HG02763 (cell line): ENCODE measurements at regions not wholly inside any gene's neighbourhood (a gene's known extent, or its start where the extent isn't known, plus 50 kb on each side); places are given as distances from the start of the nearest gene placed in this dataset.
"Not testable (repeated sequence)": the region's sequence is repeated elsewhere in the genome, so short reads cannot be mapped to it uniquely, and the experiment has no call there.

Experiments used
- ATAC-seq: cut with Tn5 transposase; IDR thresholded peaks from one replicate; pipeline ENCODE4 v1.9.1; 2021; ENCODE audit warnings: mild to moderate bottlenecking, moderate library complexity; ENCODE audit not compliant: unreplicated experiment

- no peak for ATAC-seq
Measured at GRCh38 chr3:181354140-181354539, 357.6 kb upstream of the SOX2 start.

- no peak for ATAC-seq
Measured at GRCh38 chr3:181344331-181344730, 354.8 kb upstream of the DNAJC19 start.

GRCh38 chr3:181336597-181336996, 347.1 kb upstream of the DNAJC19 start:
- ATAC-seq: no peak

GRCh38 chr3:181333394-181333793, 343.9 kb upstream of the DNAJC19 start:
- no peak for ATAC-seq

GRCh38 chr3:181330821-181331563, 341.5 kb upstream of the DNAJC19 start:
- no peak for ATAC-seq

GRCh38 chr3:181330257-181330656, 340.7 kb upstream of the DNAJC19 start:
- no peak for ATAC-seq

GRCh38 chr3:181329024-181329423, 339.5 kb upstream of the DNAJC19 start:
- ATAC-seq: no peak

- no peak for ATAC-seq
Measured at GRCh38 chr3:181328346-181328745, 338.8 kb upstream of the DNAJC19 start.

- ATAC-seq: no peak
Measured at GRCh38 chr3:181327349-181327748, 337.8 kb upstream of the DNAJC19 start.

GRCh38 chr3:181326637-181327223, 337.2 kb upstream of the DNAJC19 start:
- ATAC-seq: no peak

GRCh38 chr3:181324516-181324915, 335.0 kb upstream of the DNAJC19 start:
- not testable (repeated sequence) for ATAC-seq

- no peak for ATAC-seq
Measured at GRCh38 chr3:181318321-181318720, 328.8 kb upstream of the DNAJC19 start.

- no peak for ATAC-seq
Measured at GRCh38 chr3:181317508-181317907, 328.0 kb upstream of the DNAJC19 start.

GRCh38 chr3:181316482-181316881, 326.9 kb upstream of the DNAJC19 start:
- ATAC-seq: no peak

GRCh38 chr3:181313335-181313734, 323.8 kb upstream of the DNAJC19 start:
- no peak for ATAC-seq

GRCh38 chr3:181311186-181311585, 321.6 kb upstream of the DNAJC19 start:
- ATAC-seq: no peak

- no peak for ATAC-seq
Measured at GRCh38 chr3:181302960-181303359, 313.4 kb upstream of the DNAJC19 start.

- no peak for ATAC-seq
Measured at GRCh38 chr3:181300033-181300432, 310.5 kb upstream of the DNAJC19 start.

- ATAC-seq: no peak
Measured at GRCh38 chr3:181298421-181298820, 308.9 kb upstream of the DNAJC19 start.

- ATAC-seq: peak; percentile 62
Measured at GRCh38 chr3:181292984-181293383, 303.4 kb upstream of the DNAJC19 start.

GRCh38 chr3:181290941-181291340, 301.4 kb upstream of the DNAJC19 start:
- no peak for ATAC-seq

- no peak for ATAC-seq
Measured at GRCh38 chr3:181289306-181289705, 299.8 kb upstream of the DNAJC19 start.

GRCh38 chr3:181288145-181288544, 298.6 kb upstream of the DNAJC19 start:
- ATAC-seq: no peak
